Panc1 (cell line): ENCODE measurements at regions not wholly inside any gene's neighbourhood (a gene's known extent, or its start where the extent isn't known, plus 50 kb on each side); places are given as distances from the start of the nearest gene placed in this dataset.
"Not testable (repeated sequence)": the region's sequence is repeated elsewhere in the genome, so short reads cannot be mapped to it uniquely, and the experiment has no call there.

Experiments
- ATAC-seq: fragments of 200-7000 bp; cut with Tn5 transposase; 2 replicates; pipeline ENCODE4 v1.9.1; 2020; ENCODE audit warnings: mild to moderate bottlenecking, moderate library complexity
- BruUV-seq: library from RNA; stranded (reverse); fragments of 400-500 nt; replicated peaks from 2 replicates; lab custom pipeline; 2021; lab: Mats Ljungman, UMichigan
- CTCF ChIA-PET: fragments of 300-600 bp; sonication (Branson Sonifier 250); formaldehyde crosslinking; loops from one replicate; lab custom pipeline; 2022; ENCODE audit warnings: antibody characterized with exemption; lab: Charles Lee
- POLR2A ChIA-PET: fragments of 300-600 bp; sonication (Branson Sonifier 250); formaldehyde crosslinking; loops from one replicate; lab custom pipeline; 2022; ENCODE audit warnings: antibody characterized with exemption; lab: Charles Lee
- DNase-seq: peaks from one replicate; pipeline ENCODE4 v3.0.0-alpha.2; 2010; ENCODE audit warnings: low read depth, low spot score
- H3K27ac ChIP-seq: 2 replicates; pipeline ENCODE4 v1.5.1; 2011; ENCODE audit warnings: mild to moderate bottlenecking, low read length, inconsistent platforms
- H3K27me3 ChIP-seq: fragments of 200-500 bp; sonication (Bioruptor generic); 2 replicates; pipeline ENCODE4 v1.6.0; 2014; ENCODE audit warnings: low read length, inconsistent platforms; ENCODE audit not compliant: control insufficient read depth, insufficient read depth
- H3K36me3 ChIP-seq: fragments of 200-500 bp; sonication (Bioruptor generic); 2 replicates; pipeline ENCODE4 v1.5.1; 2014; ENCODE audit warnings: inconsistent platforms, mild to moderate bottlenecking, low read length, moderate library complexity; ENCODE audit not compliant: control insufficient read depth, insufficient read depth
- H3K4me1 ChIP-seq: 2 replicates; pipeline ENCODE4 v1.5.1; 2011; ENCODE audit warnings: inconsistent platforms, mild to moderate bottlenecking, low read length, moderate library complexity; ENCODE audit not compliant: control insufficient read depth, insufficient read depth
- H3K4me3 ChIP-seq, 2 experiments: 2 replicates each; pipeline ENCODE4 v1.5.1; 2011 to 2012; ENCODE audit warnings: low read depth in 2 of 2, low read length in 2 of 2, mild to moderate bottlenecking in 2 of 2, inconsistent platforms in 1 of 2, moderate library complexity in 1 of 2
- H3K9me3 ChIP-seq: fragments of 200-500 bp; sonication (Bioruptor generic); 2 replicates; pipeline ENCODE4 v1.5.1; 2014; ENCODE audit warnings: low read depth, mild to moderate bottlenecking, inconsistent platforms, low read length, moderate library complexity; ENCODE audit not compliant: control insufficient read depth, insufficient read depth
- POLR2AphosphoS5 ChIP-seq: IDR thresholded peaks from 2 replicates; pipeline ENCODE4 v1.6.1; 2012; ENCODE audit warnings: mild to moderate bottlenecking, low read depth, low read length, moderate library complexity
- SIN3A ChIP-seq: IDR thresholded peaks from 2 replicates; pipeline ENCODE4 v1.6.1; 2012; ENCODE audit warnings: low read depth, mild to moderate bottlenecking, low read length, moderate library complexity, borderline replicate concordance; ENCODE audit not compliant: insufficient read depth
- TCF7L2 ChIP-seq: IDR thresholded peaks from 2 replicates; pipeline ENCODE4 v1.6.1; 2011; ENCODE audit warnings: mild to moderate bottlenecking, low read depth, low read length, inconsistent platforms
- in situ Hi-C: cut with HindIII; loops from 2 replicates; pipeline ENCODE4 v1.10.0; 2016; ENCODE audit warnings: low sequenced_read_pairs, low pct_unique_long_range_greater_than_20kb
- intact Hi-C: fragments of 100-400 bp; cut with micrococcal nuclease; formaldehyde crosslinking; loops from one replicate; pipeline ENCODE4 v1.10.0; 2022; ENCODE audit not compliant: unreplicated experiment
- TF ChIP-seq, protein P1 (sequence below), 2 experiments: IDR thresholded peaks; 2 replicates each; pipeline ENCODE4 v1.6.1; 2011 to 2012; ENCODE audit warnings: low read depth in 2 of 2, control low read depth in 1 of 2, low read length in 1 of 2, mild to moderate bottlenecking in 1 of 2, moderate library complexity in 1 of 2; ENCODE audit not compliant: insufficient read depth in 1 of 2
- TF ChIP-seq, protein P2 (sequence below): fragments of 450-650 bp; IDR thresholded peaks from 2 replicates; pipeline ENCODE4 v1.5.1; 2017; ENCODE audit warnings: mild to moderate bottlenecking

DNA sequence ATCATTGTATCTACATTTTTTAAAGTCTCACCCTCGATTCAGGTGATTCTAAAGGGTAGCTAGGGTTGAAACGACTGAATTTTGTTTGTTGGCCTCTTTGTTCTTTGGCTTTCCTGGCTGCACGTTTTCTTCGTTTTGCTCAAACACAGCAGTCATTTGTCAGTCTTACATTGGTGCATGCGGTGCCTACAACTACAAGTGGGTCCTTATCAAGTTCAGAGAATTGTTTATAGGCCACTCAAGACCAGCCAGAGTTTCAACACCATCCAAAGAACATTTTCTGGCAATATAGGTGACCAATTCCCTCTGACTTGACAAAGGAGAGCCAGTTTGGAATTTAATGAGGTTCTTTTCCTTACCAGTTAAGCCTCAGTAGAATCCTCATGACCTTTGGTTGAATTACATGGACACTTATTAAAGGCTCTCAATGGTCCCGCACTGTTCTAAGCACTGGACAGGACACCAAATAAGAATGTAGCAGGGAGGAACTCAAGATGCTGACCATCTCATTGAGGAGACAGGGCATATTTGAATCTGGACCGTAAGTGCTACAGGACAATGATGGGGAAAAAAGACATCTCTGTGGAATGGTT, 119.0 kb upstream of the DMRT1 start:
- intact Hi-C loops = no loop called here
- Histone ChIP-seq H3K36me3 (no peaks in the 10 kb centered on the region), H3K4me3 (no peak overlapping the region), H3K27ac (no peak overlapping the region), H3K27me3 (no peaks in the 10 kb centered on the region), H3K9me3 (no peaks in the 10 kb centered on the region), H3K4me1 (no peaks in the 10 kb centered on the region)
- CTCF ChIA-PET = no interaction called here
- no TSS peak for BruUV-seq
- in situ Hi-C loops = no loop called here
- no peak for DNase-seq
- POLR2A ChIA-PET = no interaction called here
- TF ChIP-seq, protein P1, sequence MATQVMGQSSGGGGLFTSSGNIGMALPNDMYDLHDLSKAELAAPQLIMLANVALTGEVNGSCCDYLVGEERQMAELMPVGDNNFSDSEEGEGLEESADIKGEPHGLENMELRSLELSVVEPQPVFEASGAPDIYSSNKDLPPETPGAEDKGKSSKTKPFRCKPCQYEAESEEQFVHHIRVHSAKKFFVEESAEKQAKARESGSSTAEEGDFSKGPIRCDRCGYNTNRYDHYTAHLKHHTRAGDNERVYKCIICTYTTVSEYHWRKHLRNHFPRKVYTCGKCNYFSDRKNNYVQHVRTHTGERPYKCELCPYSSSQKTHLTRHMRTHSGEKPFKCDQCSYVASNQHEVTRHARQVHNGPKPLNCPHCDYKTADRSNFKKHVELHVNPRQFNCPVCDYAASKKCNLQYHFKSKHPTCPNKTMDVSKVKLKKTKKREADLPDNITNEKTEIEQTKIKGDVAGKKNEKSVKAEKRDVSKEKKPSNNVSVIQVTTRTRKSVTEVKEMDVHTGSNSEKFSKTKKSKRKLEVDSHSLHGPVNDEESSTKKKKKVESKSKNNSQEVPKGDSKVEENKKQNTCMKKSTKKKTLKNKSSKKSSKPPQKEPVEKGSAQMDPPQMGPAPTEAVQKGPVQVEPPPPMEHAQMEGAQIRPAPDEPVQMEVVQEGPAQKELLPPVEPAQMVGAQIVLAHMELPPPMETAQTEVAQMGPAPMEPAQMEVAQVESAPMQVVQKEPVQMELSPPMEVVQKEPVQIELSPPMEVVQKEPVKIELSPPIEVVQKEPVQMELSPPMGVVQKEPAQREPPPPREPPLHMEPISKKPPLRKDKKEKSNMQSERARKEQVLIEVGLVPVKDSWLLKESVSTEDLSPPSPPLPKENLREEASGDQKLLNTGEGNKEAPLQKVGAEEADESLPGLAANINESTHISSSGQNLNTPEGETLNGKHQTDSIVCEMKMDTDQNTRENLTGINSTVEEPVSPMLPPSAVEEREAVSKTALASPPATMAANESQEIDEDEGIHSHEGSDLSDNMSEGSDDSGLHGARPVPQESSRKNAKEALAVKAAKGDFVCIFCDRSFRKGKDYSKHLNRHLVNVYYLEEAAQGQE (IDR thresholded peaks at IDR 0.05; ENCODE audit: insufficient read depth in 1 of 2, low read depth in 2 of 2, low read length in 1 of 2) = no peak
- no peak for TF ChIP-seq POLR2AphosphoS5
- TF ChIP-seq, protein P2, sequence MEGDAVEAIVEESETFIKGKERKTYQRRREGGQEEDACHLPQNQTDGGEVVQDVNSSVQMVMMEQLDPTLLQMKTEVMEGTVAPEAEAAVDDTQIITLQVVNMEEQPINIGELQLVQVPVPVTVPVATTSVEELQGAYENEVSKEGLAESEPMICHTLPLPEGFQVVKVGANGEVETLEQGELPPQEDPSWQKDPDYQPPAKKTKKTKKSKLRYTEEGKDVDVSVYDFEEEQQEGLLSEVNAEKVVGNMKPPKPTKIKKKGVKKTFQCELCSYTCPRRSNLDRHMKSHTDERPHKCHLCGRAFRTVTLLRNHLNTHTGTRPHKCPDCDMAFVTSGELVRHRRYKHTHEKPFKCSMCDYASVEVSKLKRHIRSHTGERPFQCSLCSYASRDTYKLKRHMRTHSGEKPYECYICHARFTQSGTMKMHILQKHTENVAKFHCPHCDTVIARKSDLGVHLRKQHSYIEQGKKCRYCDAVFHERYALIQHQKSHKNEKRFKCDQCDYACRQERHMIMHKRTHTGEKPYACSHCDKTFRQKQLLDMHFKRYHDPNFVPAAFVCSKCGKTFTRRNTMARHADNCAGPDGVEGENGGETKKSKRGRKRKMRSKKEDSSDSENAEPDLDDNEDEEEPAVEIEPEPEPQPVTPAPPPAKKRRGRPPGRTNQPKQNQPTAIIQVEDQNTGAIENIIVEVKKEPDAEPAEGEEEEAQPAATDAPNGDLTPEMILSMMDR = no peak
- no peak for TF ChIP-seq TCF7L2
- no peak for TF ChIP-seq SIN3A
- ATAC-seq = no peak

DNA sequence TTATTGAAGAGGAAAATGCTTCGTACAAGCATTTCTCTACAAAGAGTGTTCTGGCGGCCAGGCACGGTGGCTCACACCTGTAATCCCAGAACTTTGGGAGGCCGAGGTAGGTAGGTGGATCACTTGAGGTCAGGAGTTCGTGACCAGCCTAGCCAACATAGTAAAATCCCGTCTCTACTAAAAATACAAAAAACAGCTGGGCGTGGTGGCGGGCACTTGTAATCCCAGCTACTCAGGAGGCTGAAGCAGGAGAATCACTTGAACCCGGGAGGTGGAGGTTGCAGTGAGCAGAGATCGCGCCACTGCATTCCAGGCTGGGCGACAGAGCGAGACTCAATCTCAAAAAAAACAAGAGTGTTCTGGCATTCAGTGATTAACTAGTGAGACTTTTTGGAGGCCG, 117.0 kb upstream of the DMRT1 start:
- DNase-seq, ATAC-seq, intact Hi-C loops, H3K9me3 ChIP-seq, CTCF ChIA-PET, H3K27me3 ChIP-seq, BruUV-seq, H3K36me3 ChIP-seq, H3K4me1 ChIP-seq, POLR2A ChIA-PET, H3K4me3 ChIP-seq, H3K27ac ChIP-seq, in situ Hi-C loops: not testable (repeated sequence)

GRCh38 chr9:726005-726404, 115.5 kb upstream of the DMRT1 start:
- no peak for DNase-seq

More at GRCh38 chr9:726005-726404, 115.5 kb upstream of the DMRT1 start:
- ChIA-PET CTCF (no interaction called here), POLR2A (no interaction called here)
- intact Hi-C loops (no loop called here), in situ Hi-C loops (no loop called here)
- no peak for ATAC-seq
- TF ChIP-seq POLR2AphosphoS5 (no peak), TCF7L2 (no peak), SIN3A (no peak)
- TF ChIP-seq, protein P2 = no peak
- TF ChIP-seq, protein P1 (IDR thresholded peaks at IDR 0.05; ENCODE audit: insufficient read depth in 1 of 2, low read depth in 2 of 2, low read length in 1 of 2) = no peak
- no peak overlapping the region for H3K4me3 ChIP-seq
- H3K27ac ChIP-seq = no peak overlapping the region
- H3K4me1 ChIP-seq = no peaks in the 10 kb centered on the region
- BruUV-seq = no TSS peak
- no peaks in the 10 kb centered on the region for H3K27me3 ChIP-seq
- H3K36me3 ChIP-seq = no peaks in the 10 kb centered on the region
- no peaks in the 10 kb centered on the region for H3K9me3 ChIP-seq
